SIG-M5 treated with dmso at 0.1 percent for 504 hours (cell line): ENCODE measurements at regions not wholly inside any gene's neighbourhood (a gene's known extent, or its start where the extent isn't known, plus 50 kb on each side); places are given as distances from the start of the nearest gene placed in this dataset.
"Not testable (repeated sequence)": the region's sequence is repeated elsewhere in the genome, so short reads cannot be mapped to it uniquely, and the experiment has no call there.

Experiments used
- DNase-seq: peaks from one replicate; lab custom pipeline; 2025; ENCODE audit not compliant: unreplicated experiment; lab: John Stamatoyannopoulos, UW

GRCh38 chr9:85878872-85879597 lies 61.9 kb upstream of the NAA35 start:
- not testable (repeated sequence) for DNase-seq

- DNase-seq = not testable (repeated sequence)
Measured at GRCh38 chr9:85880507-85880906, 60.4 kb upstream of the NAA35 start.

- no peak for DNase-seq
Measured at GRCh38 chr9:85884256-85884655, 56.7 kb upstream of the NAA35 start.

GRCh38 chr9:85890962-85891361 lies 50.0 kb upstream of the NAA35 start:
- DNase-seq = no peak
